ENCODE measurements at regions not wholly inside any gene's neighbourhood (a gene's known extent, or its start where the extent isn't known, plus 50 kb on each side); places are given as distances from the start of the nearest gene placed in this dataset.

DNA sequence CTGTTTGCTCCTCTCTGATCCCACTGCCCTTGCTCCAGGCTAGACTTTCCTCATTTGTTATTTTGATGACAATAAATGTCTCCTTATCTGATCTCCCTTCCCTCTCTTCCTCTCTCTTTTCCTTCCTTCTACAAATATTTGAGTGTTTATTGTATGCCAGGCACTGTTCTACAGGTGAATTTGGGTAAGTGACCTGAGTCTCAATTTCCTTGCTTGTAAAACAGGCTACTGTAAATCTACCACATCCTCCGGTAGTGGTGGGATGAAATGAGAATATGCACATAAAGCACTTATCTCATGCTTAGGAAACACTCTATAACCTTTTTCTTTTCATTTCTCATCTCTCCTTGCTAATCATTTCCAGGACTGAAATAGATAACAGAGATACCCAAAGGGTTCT lies 86.4 kb downstream of the HMHB1 start:
- no peaks in the 10 kb centered on the region for H4K20me1 ChIP-seq (ENCODE audit: insufficient read depth, low read length)
- no peaks in the 10 kb centered on the region for H3K27me3 ChIP-seq (ENCODE audit: low read depth, low read length)
- no peak overlapping the region for H2AFZ ChIP-seq (ENCODE audit: low read depth, low read length)
- no peak overlapping the region for H3K9ac ChIP-seq (ENCODE audit: low read length)
- H3K9me3 ChIP-seq (ENCODE audit: insufficient read depth, low read length), result no peaks in the 10 kb centered on the region
- no peak overlapping the region for H3K4me3 ChIP-seq (ENCODE audit: low read length)
- H3K79me2 ChIP-seq (ENCODE audit: low read length), result no peaks in the 10 kb centered on the region
- H3K36me3 ChIP-seq (replicated peaks; ENCODE audit: low read depth, low read length), result no peaks in the 10 kb centered on the region
- no peak for TF ChIP-seq EZH2phosphoT487 (IDR thresholded peaks at IDR 0.05; ENCODE audit: low read depth)
- TF ChIP-seq, protein P1, sequence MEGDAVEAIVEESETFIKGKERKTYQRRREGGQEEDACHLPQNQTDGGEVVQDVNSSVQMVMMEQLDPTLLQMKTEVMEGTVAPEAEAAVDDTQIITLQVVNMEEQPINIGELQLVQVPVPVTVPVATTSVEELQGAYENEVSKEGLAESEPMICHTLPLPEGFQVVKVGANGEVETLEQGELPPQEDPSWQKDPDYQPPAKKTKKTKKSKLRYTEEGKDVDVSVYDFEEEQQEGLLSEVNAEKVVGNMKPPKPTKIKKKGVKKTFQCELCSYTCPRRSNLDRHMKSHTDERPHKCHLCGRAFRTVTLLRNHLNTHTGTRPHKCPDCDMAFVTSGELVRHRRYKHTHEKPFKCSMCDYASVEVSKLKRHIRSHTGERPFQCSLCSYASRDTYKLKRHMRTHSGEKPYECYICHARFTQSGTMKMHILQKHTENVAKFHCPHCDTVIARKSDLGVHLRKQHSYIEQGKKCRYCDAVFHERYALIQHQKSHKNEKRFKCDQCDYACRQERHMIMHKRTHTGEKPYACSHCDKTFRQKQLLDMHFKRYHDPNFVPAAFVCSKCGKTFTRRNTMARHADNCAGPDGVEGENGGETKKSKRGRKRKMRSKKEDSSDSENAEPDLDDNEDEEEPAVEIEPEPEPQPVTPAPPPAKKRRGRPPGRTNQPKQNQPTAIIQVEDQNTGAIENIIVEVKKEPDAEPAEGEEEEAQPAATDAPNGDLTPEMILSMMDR (IDR thresholded peaks at IDR 0.05; ENCODE audit: low read depth, low read length), result no peak
- H3K27ac ChIP-seq (ENCODE audit: low read length), result no peak overlapping the region
- H3K4me1 ChIP-seq (ENCODE audit: low read length), result no peaks in the 10 kb centered on the region
- no peak overlapping the region for H3K4me2 ChIP-seq (ENCODE audit: low read length)

DNA sequence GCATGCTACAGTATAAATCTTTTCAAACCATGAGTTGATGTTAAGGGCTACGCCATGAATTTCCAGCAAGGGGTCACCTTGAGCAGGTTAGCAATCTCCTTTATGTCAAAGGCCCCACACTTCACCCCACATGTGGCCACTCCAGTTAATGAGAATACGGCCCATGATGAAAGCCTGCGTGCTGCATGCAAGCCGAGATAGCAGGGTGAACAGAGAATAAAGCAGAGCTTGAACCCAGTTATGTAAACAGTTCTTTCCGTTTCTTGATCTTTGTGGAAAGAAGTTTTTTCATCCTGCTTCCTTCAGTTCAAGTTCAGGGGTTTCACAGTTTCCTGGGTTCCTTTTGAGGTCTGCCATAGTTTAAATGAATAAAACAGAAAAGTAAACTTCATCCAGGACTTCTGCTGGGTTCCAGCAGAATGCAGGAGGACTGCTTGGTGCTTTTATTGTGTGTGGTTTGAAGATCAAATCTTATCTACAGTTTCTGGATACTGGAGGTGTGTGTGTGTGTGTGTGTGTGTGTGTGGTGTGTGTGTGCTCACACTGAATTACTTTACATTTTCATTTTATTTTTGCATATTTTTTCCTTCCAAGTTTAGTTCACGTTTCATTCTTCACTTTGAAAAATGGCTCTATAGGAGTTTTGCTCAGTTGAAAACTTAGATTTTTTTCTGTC lies 87.1 kb downstream of the HMHB1 start:
- Histone ChIP-seq H4K20me1 (ENCODE audit: insufficient read depth, low read length) (no peaks in the 10 kb centered on the region), H3K4me1 (ENCODE audit: low read length) (no peaks in the 10 kb centered on the region), H3K9me3 (ENCODE audit: insufficient read depth, low read length) (no peaks in the 10 kb centered on the region), H3K36me3 (replicated peaks; ENCODE audit: low read depth, low read length) (no peaks in the 10 kb centered on the region), H3K4me2 (ENCODE audit: low read length) (no peak overlapping the region), H3K27me3 (ENCODE audit: low read depth, low read length) (no peaks in the 10 kb centered on the region), H3K4me3 (ENCODE audit: low read length) (no peak overlapping the region), H3K79me2 (ENCODE audit: low read length) (no peaks in the 10 kb centered on the region), H3K27ac (ENCODE audit: low read length) (no peak overlapping the region), H2AFZ (ENCODE audit: low read depth, low read length) (no peak overlapping the region), H3K9ac (ENCODE audit: low read length) (no peak overlapping the region)
- TF ChIP-seq, protein P1 (IDR thresholded peaks at IDR 0.05; ENCODE audit: low read depth, low read length), result no peak
- TF ChIP-seq EZH2phosphoT487 (IDR thresholded peaks at IDR 0.05; ENCODE audit: low read depth), result no peak

DNA sequence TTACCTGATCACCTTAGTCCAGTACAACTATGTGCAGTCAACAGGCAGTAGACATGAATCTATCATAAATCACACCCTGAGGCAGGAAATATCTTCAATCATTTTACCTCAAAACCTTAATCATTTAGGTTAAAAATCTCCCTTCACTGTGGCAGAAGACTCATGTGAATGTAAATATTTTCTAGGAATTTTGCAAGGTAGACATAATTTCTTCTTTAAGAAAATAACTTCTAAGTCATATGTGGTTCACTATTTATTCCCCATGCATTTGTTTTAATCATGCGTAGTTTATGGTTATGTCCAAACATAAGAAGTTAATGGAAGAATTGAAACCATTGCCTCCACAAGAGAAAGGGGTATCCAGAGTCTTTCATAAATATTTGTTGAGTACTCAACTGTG lies 97.0 kb downstream of the HMHB1 start:
- H4K20me1 ChIP-seq (ENCODE audit: insufficient read depth, low read length), result no peaks in the 10 kb centered on the region
- H3K9ac ChIP-seq (ENCODE audit: low read length), result no peak overlapping the region
- peaks cover 2% of the 10 kb centered on the region; the same call in 1 of the 2 replicates for H3K27me3 ChIP-seq (ENCODE audit: low read depth, low read length)
- H3K4me2 ChIP-seq (ENCODE audit: low read length), result no peak overlapping the region
- no peaks in the 10 kb centered on the region for H3K79me2 ChIP-seq (ENCODE audit: low read length)
- no peaks in the 10 kb centered on the region for H3K4me1 ChIP-seq (ENCODE audit: low read length)
- H3K4me3 ChIP-seq (ENCODE audit: low read length), result no peak overlapping the region
- H3K27ac ChIP-seq (ENCODE audit: low read length), result no peak overlapping the region
- H3K36me3 ChIP-seq (replicated peaks; ENCODE audit: low read depth, low read length), result no peaks in the 10 kb centered on the region
- H3K9me3 ChIP-seq (ENCODE audit: insufficient read depth, low read length), result no peaks in the 10 kb centered on the region
- no peak overlapping the region for H2AFZ ChIP-seq (ENCODE audit: low read depth, low read length)
- no peak for TF ChIP-seq EZH2phosphoT487 (IDR thresholded peaks at IDR 0.05; ENCODE audit: low read depth)
- TF ChIP-seq, protein P1 (IDR thresholded peaks at IDR 0.05; ENCODE audit: low read depth, low read length), result no peak

DNA sequence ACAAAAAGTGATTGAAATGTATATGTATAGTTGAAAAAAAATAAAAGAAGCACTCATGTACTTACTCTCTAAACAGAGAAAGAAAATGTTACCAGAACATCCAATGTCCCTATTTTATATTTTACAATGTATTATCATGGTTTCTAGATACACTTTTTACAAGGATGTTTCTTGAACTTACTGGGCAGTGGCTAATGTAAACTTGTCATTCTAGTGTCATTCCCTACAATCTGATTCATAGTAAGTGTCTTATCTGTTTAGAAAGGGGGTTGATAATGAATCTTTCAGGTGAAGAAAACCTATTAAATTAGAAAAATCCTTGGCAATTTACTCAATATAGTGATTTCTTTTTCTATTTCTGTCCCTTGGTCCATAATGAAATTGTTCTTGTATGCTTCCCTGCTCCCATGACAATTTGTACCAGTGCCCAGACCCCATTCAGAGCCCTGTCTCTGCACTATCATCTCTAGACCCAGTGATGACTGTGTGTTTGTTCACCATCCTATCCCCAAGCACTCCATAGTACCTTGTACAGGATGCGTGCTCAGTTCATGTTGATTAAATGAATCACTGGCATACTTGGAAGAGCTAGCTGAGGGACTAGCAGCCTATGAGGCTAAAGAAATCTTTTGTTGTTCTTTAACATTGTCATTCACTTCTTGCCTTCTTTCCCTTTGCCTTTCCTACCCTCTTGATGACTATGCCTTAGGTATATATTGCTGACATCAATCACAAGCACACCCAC lies 101.2 kb downstream of the HMHB1 start:
- no peak overlapping the region for H3K4me2 ChIP-seq (ENCODE audit: low read length)
- no peak overlapping the region for H3K4me3 ChIP-seq (ENCODE audit: low read length)
- no peak for TF ChIP-seq EZH2phosphoT487 (IDR thresholded peaks at IDR 0.05; ENCODE audit: low read depth)
- TF ChIP-seq, protein P1 (IDR thresholded peaks at IDR 0.05; ENCODE audit: low read depth, low read length), result no peak
- H3K27me3 ChIP-seq (ENCODE audit: low read depth, low read length), result peaks cover 11% of the 10 kb centered on the region; the same call in 1 of the 2 replicates
- H3K79me2 ChIP-seq (ENCODE audit: low read length), result no peaks in the 10 kb centered on the region
- H3K4me1 ChIP-seq (ENCODE audit: low read length), result no peaks in the 10 kb centered on the region
- no peak overlapping the region for H3K27ac ChIP-seq (ENCODE audit: low read length)
- no peak overlapping the region for H3K9ac ChIP-seq (ENCODE audit: low read length)
- no peaks in the 10 kb centered on the region for H4K20me1 ChIP-seq (ENCODE audit: insufficient read depth, low read length)
- no peaks in the 10 kb centered on the region for H3K9me3 ChIP-seq (ENCODE audit: insufficient read depth, low read length)
- H2AFZ ChIP-seq (ENCODE audit: low read depth, low read length), result no peak overlapping the region
- H3K36me3 ChIP-seq (replicated peaks; ENCODE audit: low read depth, low read length), result no peaks in the 10 kb centered on the region
